ENCODE measurements at regions not wholly inside any gene's neighbourhood (a gene's known extent, or its start where the extent isn't known, plus 50 kb on each side); places are given as distances from the start of the nearest gene placed in this dataset.

GRCh38 chr3:28013864-28014473 is 227.4 kb upstream of the CMC1 start:
- TF ChIP-seq, protein P1, sequence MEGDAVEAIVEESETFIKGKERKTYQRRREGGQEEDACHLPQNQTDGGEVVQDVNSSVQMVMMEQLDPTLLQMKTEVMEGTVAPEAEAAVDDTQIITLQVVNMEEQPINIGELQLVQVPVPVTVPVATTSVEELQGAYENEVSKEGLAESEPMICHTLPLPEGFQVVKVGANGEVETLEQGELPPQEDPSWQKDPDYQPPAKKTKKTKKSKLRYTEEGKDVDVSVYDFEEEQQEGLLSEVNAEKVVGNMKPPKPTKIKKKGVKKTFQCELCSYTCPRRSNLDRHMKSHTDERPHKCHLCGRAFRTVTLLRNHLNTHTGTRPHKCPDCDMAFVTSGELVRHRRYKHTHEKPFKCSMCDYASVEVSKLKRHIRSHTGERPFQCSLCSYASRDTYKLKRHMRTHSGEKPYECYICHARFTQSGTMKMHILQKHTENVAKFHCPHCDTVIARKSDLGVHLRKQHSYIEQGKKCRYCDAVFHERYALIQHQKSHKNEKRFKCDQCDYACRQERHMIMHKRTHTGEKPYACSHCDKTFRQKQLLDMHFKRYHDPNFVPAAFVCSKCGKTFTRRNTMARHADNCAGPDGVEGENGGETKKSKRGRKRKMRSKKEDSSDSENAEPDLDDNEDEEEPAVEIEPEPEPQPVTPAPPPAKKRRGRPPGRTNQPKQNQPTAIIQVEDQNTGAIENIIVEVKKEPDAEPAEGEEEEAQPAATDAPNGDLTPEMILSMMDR (IDR thresholded peaks at IDR 0.05; ENCODE audit: insufficient read depth, low read depth, low read length): no peak
- no peak for DNase-seq (ENCODE audit: low read depth)
- H3K4me3 ChIP-seq (ENCODE audit: low read depth, low read length): no peak overlapping the region

DNA sequence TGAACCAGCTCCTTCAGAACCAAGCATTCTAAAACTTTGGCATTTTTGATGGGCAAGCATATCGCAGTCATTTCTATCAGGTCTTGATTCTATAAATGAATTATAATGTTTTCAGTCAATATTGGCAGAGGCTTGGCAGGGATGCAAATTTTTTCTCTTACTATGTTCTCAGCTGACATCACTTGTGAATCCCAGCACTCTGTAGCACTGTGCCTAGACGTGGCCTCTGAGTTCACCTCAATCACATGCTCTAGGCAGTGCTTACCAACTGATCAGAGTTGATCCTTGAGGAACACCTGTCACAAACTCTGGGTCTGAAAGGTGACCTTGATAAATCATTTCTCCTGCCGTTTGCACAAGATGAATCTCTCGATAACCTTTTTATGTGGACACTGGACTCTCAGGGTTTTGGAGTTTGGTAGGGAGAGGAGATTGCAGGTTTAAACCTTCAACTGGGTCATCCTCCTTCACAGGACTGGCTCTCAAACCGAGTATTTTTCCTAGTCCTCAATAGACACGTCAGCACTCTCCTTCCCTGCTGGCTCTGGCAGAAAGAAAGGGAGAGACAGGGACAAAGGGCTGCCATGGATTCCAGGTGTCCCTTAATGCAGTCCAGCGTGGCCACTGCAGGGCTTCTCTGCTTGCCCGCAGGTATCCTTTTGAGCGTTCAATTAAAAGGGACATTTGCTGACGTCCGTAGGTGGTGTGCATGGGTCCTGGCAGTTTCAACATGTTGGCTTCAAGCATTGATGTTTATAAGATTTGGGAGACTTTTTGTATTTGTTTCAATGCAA is 222.3 kb upstream of the CMC1 start:
- TF ChIP-seq, protein P1 (IDR thresholded peaks at IDR 0.05; ENCODE audit: insufficient read depth, low read depth, low read length): no peak
- no peak overlapping the region for H3K4me3 ChIP-seq (ENCODE audit: low read depth, low read length)
- no peak for DNase-seq (ENCODE audit: low read depth)

DNA sequence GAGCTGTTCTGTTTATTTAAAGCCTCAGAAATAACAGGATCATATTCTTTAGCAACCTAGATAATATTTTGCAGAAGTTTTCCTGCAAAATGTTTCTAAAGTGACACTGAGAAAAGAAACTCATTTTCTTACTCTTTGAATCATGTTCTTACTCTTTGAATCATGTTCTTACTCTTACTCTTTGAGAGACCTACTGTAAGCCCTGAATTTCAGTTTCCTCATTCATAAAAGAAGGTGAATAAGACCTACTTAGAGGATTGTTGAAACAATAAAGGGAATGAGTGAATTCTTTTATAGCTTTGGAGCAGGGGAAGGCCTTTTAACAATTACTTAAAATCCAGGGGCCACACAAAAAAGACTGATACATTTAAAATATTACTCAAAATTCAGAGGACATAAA is 221.7 kb upstream of the CMC1 start:
- no peak for DNase-seq (ENCODE audit: low read depth)
- TF ChIP-seq, protein P1 (IDR thresholded peaks at IDR 0.05; ENCODE audit: insufficient read depth, low read depth, low read length): no peak

DNA sequence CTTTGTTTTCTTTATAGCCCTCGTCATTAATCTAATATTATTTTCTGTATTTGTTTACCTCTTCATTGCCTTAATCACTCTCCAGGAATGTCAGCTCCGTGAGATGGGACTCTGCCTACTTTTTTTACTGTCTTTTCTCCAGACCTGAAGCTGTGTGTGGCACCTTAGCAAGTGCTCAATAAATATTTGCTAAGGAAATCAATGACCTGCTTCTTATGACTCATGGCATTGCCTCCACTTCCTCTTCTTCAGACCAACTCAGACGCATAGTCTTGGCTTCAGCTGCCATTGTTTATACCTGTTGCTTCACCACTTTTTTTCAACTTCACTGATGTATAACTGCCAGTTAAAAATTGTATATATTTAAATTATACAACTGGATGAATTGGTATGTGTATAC is 218.5 kb upstream of the CMC1 start:
- TF ChIP-seq, protein P1 (IDR thresholded peaks at IDR 0.05; ENCODE audit: insufficient read depth, low read depth, low read length): no peak
- H3K4me3 ChIP-seq (ENCODE audit: low read depth, low read length): no peak overlapping the region
- no peak for DNase-seq (ENCODE audit: low read depth)

More for the DNA sequence above, 221.7 kb upstream of the CMC1 start:
- no peak overlapping the region for H3K4me3 ChIP-seq (ENCODE audit: low read depth, low read length)

GRCh38 chr3:28028554-28028953 is 212.9 kb upstream of the CMC1 start:
- no peak overlapping the region for H3K4me3 ChIP-seq (ENCODE audit: low read depth, low read length)
- no peak for DNase-seq (ENCODE audit: low read depth)
- TF ChIP-seq, protein P1 (IDR thresholded peaks at IDR 0.05; ENCODE audit: insufficient read depth, low read depth, low read length): no peak

DNA sequence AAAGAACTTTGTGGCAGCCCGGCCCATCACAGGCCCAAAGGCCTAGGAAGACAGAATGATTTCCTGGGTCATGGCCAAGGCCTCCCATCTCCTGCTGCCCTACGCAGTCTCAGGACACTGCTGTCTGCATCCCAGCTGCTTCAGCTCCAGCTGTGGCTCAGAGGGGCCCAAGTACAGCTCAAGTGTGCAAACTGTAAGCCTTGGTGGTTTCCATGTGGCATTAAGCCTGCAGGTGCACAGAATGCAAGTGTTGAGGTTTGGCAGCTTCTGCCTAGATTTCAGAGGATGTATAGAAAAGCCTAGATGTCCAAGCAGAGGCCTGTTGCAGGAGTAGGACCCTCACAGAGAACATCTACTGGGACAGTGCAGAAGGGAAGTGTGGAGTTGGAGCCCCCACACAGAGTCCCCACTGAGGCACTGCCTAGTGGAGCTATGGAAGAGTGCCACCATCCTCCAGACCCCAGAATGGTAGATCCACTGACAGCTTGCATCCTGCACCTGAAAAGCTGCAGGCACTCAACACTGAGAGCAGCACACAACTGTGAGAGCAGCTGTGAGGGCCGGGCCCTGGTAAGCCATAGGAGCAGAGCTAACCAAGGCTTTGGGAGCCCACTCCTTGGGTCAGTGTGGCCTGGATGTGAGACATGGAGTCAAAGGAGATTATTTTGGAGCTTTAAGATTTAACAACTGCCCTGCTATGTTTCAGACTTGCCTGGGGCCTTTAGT is 208.2 kb upstream of the CMC1 start:
- no peak overlapping the region for H3K4me3 ChIP-seq (ENCODE audit: low read depth, low read length)
- DNase-seq (ENCODE audit: low read depth): no peak
- TF ChIP-seq, protein P1 (IDR thresholded peaks at IDR 0.05; ENCODE audit: insufficient read depth, low read depth, low read length): no peak

Measured in fibroblast of villous mesenchyme (primary cell).